WTC11 (cell line): ENCODE measurements at regions not wholly inside any gene's neighbourhood (a gene's known extent, or its start where the extent isn't known, plus 50 kb on each side); places are given as distances from the start of the nearest gene placed in this dataset.

ENCODE experiments used
- JUN ChIP-seq: sonication (generic); formaldehyde crosslinking; IDR thresholded peaks from 2 replicates; pipeline ENCODE4 v1.8.0; 2023; ENCODE audit warnings: mild to moderate bottlenecking, missing genetic modification reagents
- TF ChIP-seq, protein P1 (sequence below): fragments of 200-600 bp; IDR thresholded peaks from 2 replicates; pipeline ENCODE4 v1.8.0; 2022; ENCODE audit warnings: antibody characterized with exemption
- TF ChIP-seq, protein P2 (sequence below): sonication (generic); formaldehyde crosslinking; IDR thresholded peaks from 2 replicates; pipeline ENCODE4 v1.8.0; 2022; ENCODE audit warnings: mild to moderate bottlenecking, missing genetic modification reagents

DNA sequence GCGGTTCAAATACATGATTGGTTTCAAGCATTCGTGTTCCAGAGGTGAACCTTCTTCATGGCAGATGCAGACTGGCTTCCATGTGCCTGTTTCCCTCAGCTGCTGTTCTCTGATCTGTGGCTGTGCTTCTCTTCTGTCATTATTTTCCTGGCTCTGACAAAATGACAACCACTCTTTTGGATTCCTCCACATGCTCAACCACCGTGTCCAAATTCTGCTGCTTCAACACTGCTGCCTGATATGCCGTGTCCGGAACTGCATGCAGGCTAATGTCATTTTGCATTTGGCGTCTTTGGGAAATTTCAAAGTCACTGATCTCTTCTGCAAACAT lies 368.7 kb upstream of the ZNF608 start:
- TF ChIP-seq JUN, result no peak
- TF ChIP-seq, protein P1, sequence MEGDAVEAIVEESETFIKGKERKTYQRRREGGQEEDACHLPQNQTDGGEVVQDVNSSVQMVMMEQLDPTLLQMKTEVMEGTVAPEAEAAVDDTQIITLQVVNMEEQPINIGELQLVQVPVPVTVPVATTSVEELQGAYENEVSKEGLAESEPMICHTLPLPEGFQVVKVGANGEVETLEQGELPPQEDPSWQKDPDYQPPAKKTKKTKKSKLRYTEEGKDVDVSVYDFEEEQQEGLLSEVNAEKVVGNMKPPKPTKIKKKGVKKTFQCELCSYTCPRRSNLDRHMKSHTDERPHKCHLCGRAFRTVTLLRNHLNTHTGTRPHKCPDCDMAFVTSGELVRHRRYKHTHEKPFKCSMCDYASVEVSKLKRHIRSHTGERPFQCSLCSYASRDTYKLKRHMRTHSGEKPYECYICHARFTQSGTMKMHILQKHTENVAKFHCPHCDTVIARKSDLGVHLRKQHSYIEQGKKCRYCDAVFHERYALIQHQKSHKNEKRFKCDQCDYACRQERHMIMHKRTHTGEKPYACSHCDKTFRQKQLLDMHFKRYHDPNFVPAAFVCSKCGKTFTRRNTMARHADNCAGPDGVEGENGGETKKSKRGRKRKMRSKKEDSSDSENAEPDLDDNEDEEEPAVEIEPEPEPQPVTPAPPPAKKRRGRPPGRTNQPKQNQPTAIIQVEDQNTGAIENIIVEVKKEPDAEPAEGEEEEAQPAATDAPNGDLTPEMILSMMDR, result no peak
- TF ChIP-seq, protein P2, sequence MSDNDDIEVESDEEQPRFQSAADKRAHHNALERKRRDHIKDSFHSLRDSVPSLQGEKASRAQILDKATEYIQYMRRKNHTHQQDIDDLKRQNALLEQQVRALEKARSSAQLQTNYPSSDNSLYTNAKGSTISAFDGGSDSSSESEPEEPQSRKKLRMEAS (CRISPR knock-in tag), result no peak
